Stromal cell of bone marrow (primary cell): ENCODE measurements at regions not wholly inside any gene's neighbourhood (a gene's known extent, or its start where the extent isn't known, plus 50 kb on each side); places are given as distances from the start of the nearest gene placed in this dataset.
"Not testable (repeated sequence)": the region's sequence is repeated elsewhere in the genome, so short reads cannot be mapped to it uniquely, and the experiment has no call there.

Experiments
- DNase-seq: peaks from one replicate; pipeline ENCODE4 v3.0.0-alpha.2; 2012; ENCODE audit warnings: low read depth

DNA sequence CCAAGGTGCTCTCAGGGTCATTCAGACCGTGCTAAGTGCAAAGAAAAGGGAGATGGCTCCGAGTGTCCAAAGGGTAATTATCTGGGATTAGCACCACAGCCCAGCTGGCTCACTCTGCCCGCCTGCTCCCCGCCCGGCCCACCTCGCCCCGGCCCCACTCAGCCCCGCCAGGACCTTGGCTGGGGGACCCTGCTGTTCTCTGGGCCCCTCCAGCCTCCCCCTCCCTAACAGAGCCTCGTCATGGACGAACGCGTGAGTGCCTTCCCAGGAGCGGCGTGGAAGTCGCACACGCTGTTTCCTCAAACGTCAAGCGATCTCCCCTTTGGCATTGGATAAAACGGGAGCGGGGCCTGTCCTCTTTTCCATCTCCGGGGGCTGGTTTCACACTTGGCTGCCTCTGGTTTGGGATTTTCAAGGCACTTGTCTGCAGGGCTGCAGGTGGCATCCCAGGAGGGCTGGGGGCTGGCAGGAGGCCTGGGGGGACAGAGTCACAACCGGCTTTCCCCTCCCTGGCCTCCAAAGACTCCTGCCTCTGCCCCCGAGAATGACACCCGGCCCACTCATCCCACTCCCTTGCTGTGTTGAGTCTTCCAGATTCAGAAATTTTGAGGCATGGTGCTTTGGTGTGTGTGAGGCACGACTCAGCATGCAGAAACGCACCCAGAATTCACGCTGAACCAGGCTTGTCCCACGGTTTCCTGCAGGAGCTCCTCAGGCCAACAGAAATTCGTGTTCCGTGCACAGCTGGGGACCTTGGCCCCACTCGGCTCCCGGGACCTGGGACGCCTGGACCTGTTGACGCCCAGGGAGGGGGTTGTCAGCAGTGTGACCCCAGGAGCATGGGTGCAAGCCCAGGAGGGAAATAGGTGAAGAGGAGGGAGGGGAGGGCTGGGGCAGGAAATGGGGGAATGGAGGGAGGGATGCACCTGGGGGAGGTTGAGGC, 110.0 kb downstream of the PDGFA start:
- DNase-seq = no peak

- no peak for DNase-seq
Measured at GRCh38 chr7:410395-410910, 109.2 kb downstream of the PDGFA start.

DNA sequence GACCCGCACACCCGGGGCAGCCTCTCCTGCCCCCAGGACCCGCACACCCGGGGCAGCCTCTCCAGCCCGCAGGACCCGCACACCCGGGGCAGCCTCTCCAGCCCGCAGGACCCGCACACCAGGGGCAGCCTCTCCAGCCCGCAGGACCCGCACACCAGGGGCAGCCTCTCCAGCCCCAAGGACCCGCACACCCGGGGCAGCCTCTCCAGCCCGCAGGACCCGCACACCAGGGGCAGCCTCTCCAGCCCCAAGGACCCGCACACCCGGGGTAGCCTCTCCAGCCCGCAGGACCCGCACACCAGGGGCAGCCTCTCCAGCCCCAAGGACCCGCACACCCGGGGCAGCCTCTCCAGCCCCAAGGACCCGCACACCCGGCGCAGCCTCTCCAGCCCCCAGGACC, 108.5 kb downstream of the PDGFA start:
- DNase-seq = not testable (repeated sequence)

DNA sequence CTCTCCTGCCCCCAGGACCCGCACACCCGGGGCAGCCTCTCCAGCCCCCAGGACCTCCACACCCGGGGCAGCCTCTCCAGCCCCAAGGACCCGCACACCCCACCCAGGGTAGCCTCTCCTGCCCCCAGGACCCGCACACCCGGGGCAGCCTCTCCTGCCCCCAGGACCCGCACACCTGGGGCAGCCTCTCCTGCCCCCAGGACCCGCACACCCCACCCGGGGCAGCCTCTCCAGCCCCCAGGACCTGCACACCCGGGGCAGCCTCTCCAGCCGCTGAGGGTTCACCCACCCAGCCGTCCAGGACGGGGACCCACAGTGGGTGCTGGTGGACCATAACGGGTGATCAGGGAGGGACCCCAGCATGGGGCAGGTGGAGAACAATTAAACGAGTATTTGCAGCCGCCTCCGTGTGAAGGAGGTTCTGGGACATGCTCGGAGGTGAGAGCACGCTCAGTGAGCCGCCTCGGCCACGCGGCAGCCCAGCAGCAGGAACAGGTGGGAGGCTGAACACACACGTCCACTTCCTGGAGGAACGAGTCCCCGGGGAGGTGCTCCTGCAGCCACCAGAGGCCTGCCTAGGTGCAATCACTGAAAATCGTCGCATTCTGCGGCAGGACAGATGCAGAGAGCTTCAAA, 107.9 kb downstream of the PDGFA start:
- no peak for DNase-seq

GRCh38 chr7:412313-412710, 107.3 kb downstream of the PDGFA start:
- no peak for DNase-seq

- DNase-seq = no peak
Measured at GRCh38 chr7:414681-415560, 104.7 kb downstream of the PDGFA start.

GRCh38 chr7:415646-416525, 103.8 kb downstream of the PDGFA start:
- no peak for DNase-seq

- no peak for DNase-seq
Measured at GRCh38 chr7:416761-417624, 102.7 kb downstream of the PDGFA start.

DNA sequence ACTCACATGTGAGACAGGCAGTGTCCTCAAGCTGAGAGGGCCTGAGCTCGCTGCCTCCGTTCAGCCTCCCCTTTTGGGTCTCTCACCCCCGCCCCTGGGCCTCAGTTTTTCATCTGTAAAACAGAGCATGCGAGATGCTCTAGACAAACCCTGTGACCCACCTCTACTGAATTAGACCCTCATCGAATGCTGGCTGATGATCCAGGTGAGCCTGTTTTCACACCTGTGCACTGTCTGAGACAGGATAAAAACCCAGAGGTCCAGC, 102.1 kb downstream of the PDGFA start:
- no peak for DNase-seq

DNA sequence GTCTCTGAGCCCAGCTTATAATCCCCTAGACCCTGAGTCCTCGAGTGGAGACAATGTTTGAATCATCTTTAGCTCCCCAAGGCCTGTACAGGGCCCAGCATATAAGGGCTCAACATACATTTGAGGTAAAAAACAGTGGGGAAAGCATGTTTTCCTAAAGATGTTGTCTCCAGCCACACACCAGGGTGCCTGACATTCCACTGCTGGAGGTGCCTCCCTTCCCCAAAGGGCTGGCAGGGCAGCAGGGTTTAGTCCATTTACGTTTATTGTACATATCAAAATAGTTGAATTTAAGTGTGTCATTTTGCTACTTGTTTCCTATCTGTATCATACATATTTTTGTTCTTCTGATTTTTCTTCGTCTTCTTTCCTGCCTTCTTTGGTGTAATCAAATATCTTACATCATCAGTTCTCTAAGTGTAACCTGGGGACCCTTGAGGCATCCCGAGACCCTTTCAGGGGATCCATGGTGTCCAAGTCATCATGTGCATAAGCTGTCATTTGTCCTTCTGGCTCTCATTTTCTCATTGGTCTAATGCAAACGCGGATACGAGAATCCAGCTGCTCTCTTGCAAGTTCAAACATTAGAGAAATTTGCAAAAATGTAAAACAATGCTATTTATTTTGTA, 101.6 kb downstream of the PDGFA start:
- no peak for DNase-seq

GRCh38 chr7:418636-419280, 100.9 kb downstream of the PDGFA start:
- DNase-seq = no peak

- DNase-seq = no peak
Measured at GRCh38 chr7:420142-421093, 99.2 kb downstream of the PDGFA start.

- no peak for DNase-seq
Measured at GRCh38 chr7:421136-421991, 98.3 kb downstream of the PDGFA start.

DNA sequence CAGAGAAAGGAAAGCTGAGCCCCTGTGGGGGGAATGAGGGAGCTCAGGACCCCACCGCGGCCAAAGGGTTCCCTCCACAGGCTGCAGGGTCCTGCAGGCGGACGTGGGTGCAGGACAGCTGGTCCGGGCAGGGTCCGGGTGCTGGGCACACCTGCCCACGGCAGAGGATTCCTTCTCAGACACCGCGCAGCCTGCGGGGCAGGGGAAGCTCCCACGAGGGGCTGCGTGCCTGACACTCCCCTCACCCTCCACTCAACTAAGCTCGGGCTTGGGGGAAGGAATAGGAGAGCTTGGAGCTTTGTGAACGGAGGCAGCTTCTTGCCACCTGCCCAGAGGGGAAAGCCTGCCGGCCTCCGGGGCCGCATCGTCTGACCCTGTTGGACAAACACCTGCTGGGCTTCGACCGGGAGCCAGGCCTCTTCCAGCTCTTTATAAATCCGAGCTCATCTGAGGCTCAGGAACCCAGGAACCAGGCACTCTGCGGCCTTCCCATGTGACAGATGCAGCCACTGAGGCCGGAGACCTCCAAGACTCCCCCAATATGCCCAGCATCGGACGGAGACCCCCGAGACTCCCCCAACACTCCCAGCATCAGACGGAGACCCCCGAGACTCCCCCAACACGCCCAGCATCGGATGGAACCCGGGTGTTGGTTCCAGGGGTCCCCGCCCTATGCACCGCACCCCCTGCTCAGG, 97.3 kb downstream of the PDGFA start:
- no peak for DNase-seq

DNA sequence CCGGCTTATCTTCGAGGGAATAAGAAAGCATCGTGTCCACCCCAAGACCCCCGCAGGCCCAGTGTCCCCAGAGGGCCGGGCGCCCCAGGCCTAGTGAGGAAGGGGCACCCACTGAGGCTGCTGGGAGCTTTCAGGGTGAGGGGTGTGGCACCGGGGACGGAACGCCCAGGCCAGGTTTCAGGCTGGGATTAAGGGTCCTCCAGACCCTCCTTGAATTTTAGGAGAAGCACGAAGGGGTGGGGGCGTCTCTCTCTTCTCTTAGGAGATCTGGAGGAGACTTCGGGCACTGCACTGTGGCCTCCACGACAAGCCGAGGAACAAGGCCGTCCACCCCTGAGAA, 96.8 kb downstream of the PDGFA start:
- DNase-seq = no peak

- no peak for DNase-seq
Measured at GRCh38 chr7:423312-424260, 96.1 kb downstream of the PDGFA start.
